ENCODE measurements at regions not wholly inside any gene's neighbourhood (a gene's known extent, or its start where the extent isn't known, plus 50 kb on each side); places are given as distances from the start of the nearest gene placed in this dataset.

DNA sequence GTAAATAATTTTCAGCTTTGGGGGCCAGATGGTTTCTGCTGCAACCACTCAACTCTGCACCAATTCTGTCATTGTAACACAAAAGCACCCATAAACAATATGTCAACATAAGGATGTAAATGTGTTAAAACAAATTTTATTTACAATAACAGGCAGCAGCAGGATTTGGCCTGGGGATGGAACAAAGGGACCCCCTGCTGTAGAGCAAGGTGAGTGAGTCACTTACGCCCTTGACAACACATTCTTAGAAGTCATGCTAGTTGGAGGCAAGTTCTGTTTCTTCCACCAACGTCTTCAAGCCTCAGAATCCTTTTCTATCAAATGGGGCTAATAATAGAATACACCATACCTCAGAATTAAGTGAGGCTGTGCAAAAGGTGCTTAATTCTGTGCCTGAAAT, 610.2 kb upstream of the SYT4 start:
- H3K4me3 ChIP-seq (ENCODE audit: low read depth, low read length): no peak overlapping the region
- TF ChIP-seq, protein P1, sequence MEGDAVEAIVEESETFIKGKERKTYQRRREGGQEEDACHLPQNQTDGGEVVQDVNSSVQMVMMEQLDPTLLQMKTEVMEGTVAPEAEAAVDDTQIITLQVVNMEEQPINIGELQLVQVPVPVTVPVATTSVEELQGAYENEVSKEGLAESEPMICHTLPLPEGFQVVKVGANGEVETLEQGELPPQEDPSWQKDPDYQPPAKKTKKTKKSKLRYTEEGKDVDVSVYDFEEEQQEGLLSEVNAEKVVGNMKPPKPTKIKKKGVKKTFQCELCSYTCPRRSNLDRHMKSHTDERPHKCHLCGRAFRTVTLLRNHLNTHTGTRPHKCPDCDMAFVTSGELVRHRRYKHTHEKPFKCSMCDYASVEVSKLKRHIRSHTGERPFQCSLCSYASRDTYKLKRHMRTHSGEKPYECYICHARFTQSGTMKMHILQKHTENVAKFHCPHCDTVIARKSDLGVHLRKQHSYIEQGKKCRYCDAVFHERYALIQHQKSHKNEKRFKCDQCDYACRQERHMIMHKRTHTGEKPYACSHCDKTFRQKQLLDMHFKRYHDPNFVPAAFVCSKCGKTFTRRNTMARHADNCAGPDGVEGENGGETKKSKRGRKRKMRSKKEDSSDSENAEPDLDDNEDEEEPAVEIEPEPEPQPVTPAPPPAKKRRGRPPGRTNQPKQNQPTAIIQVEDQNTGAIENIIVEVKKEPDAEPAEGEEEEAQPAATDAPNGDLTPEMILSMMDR (IDR thresholded peaks at IDR 0.05; ENCODE audit: low read depth, low read length): no peak

DNA sequence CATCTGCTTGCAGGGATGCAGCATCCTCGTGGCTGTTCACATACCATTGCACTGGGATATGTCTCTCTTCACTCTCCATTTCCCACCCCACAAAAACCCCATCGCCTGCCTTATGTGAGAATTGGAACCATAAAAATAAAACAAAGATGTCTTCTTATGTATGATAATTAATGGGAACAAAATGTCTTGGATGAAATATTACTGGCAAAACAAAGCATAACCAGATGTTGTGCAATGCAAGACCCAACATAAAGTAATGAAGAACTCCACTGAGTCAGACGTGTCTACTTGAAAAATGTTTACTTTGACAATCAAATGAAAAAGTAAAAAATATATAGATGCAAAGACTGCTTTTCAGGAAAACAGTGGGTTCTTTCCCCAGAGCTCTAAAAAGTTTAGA, 611.3 kb upstream of the SYT4 start:
- TF ChIP-seq, protein P1 (IDR thresholded peaks at IDR 0.05; ENCODE audit: low read depth, low read length): no peak
- H3K4me3 ChIP-seq (ENCODE audit: low read depth, low read length): no peak overlapping the region

DNA sequence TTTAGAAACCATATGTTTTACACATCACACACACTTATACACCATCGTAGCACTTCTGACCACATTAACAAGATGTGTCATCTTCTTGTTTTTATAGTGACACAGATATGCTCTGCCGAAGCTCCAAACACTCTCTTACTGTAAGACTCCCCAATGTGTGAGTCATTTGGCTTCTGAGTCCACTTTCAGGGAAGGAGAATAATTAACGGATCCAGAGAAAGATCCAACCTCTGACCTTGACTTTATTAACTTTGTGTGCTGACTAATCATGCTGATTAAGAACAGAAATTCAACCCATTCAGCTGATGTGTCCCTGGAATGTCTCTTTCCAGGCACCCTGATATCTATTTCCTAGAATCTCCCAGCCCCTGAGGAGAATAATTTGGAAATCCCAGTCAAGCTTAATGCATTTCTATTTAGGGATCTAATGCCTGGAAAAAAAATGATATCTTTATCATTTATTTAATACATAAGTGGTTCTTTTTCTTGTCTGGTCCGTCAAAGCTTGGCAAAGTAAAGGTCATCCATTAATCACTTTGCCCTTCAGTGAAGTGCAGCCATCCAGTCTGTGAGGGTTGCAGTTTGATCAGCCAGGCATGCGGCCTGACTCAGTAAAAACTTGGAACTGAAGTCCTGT, 615.8 kb upstream of the SYT4 start:
- H3K4me3 ChIP-seq (ENCODE audit: low read depth, low read length): no peak overlapping the region
- TF ChIP-seq, protein P1 (IDR thresholded peaks at IDR 0.05; ENCODE audit: low read depth, low read length): no peak

DNA sequence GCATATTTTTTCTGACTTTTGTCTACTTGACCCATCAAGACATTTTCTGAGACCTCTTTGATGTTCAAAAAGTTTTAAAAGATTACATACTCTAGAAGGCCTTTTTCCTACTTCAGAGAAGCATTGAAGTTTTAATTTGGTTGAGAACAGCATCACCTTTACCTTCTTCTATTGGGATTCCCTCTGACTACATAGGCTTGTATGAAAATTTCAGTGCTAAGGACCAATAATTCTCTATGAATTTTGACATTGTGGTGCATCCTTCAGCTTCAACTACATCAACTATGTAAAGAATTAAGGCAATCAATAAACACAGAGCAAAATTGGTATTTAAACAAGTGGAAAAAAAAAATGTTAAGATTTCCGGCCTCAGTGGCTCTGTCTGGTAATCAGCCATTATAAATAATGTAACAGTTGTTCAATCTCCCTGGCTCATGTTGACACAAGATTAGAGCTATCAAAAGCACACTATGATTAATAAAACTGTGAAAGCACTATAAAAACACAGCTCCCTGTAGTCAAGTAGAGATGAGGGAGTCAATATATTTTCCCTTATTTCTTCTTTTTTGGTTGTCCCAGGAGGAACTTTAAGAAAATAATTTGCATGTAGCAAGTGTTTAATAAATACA, 627.0 kb upstream of the SYT4 start:
- TF ChIP-seq, protein P1 (IDR thresholded peaks at IDR 0.05; ENCODE audit: low read depth, low read length): no peak

DNA sequence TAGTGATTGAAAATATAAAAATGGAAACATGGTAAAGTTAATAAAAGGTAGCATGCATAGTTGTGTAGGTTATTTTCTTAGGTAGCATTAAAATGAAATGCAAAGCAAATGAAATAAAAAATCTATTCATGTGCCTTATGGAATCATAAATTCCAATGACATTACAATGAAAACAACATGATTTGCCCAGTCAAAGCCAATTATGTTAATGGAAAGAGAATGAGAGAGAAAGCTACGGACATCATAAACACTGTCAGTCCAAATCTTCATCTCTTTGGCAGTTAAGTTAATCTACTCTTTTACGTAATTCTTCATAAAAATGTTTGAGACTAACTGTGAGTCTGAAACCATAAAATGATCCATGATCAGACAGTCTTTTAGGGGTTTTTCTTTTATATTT, 636.7 kb upstream of the SYT4 start:
- TF ChIP-seq, protein P1 (IDR thresholded peaks at IDR 0.05; ENCODE audit: low read depth, low read length): no peak
- H3K4me3 ChIP-seq (ENCODE audit: low read depth, low read length): no peak overlapping the region

More for the DNA sequence above, 627.0 kb upstream of the SYT4 start:
- H3K4me3 ChIP-seq (ENCODE audit: low read depth, low read length): no peak overlapping the region

DNA sequence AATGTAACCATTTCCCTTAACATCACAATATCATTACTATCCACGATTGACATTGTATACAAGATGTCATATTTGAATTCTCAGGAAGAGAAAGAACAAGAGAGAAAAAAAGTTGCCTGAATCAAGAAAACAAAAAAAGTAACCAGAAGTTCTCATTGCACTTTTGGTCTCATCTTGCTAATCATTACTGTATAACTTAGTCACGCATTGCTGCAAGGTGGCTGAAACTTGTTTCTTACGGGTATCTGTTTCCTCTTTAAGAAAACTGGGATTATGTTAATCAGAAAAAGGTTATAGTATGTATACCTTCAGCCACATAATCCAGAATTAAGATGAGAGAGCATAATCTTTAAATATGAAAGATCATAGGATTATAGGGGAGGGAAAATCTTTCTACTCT, 639.7 kb upstream of the SYT4 start:
- TF ChIP-seq, protein P1 (IDR thresholded peaks at IDR 0.05; ENCODE audit: low read depth, low read length): no peak

DNA sequence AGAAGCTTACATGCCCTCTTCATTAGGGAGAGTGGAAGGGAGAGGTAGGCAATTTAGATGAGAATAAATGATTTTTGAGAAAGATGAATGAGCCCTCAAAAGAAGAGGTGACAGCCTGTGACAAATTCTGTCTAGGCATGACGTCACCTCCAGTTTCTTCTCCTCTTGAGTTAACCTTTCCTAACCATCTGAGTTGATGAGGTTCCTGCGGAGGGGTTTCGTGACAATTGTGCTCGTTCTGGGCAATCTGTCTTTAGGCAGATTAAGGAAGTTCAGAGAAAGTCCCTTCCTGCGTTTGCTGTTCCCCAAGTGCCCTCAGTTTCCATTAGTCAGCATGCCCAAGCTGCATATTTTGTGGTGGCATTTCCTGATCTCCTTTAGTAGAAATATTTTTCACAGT, 640.2 kb upstream of the SYT4 start:
- H3K4me3 ChIP-seq (ENCODE audit: low read depth, low read length): no peak overlapping the region
- TF ChIP-seq, protein P1 (IDR thresholded peaks at IDR 0.05; ENCODE audit: low read depth, low read length): no peak

More for the DNA sequence above, 639.7 kb upstream of the SYT4 start:
- no peak overlapping the region for H3K4me3 ChIP-seq (ENCODE audit: low read depth, low read length)
